ENCODE measurements at regions not wholly inside any gene's neighbourhood (a gene's known extent, or its start where the extent isn't known, plus 50 kb on each side); places are given as distances from the start of the nearest gene placed in this dataset.

DNA sequence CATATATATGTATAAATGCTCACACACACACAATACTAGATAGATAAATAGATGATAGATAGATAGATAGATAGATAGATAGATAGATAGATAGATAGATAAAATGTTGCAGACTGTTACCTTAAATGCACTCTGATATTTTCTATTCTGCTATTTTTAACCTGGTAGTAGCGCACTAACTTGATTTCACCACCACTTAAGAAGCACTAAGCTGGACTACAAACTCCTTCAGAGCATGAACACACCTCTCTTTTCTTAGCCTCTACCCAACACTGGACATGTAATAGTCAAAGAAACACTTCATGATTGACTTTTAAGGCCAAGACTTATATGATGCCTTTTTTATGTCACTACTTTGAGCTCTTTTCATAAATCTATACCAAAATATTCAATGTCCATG lies 304.6 kb upstream of the UBE2E2 start:
- 80 to 95% (median 94%) methylated on average over 1 of the region's 1 CpG for WGBS, 5 donors

GRCh38 chr3:22899441-22899840 lies 303.7 kb upstream of the UBE2E2 start:
- TF ChIP-seq POLR2AphosphoS5 (IDR thresholded peaks at IDR 0.05) (no peak), EP300 (IDR thresholded peaks at IDR 0.05) (no peak), POLR2A (IDR thresholded peaks at IDR 0.05) (no peak)
- TF ChIP-seq, protein P1, sequence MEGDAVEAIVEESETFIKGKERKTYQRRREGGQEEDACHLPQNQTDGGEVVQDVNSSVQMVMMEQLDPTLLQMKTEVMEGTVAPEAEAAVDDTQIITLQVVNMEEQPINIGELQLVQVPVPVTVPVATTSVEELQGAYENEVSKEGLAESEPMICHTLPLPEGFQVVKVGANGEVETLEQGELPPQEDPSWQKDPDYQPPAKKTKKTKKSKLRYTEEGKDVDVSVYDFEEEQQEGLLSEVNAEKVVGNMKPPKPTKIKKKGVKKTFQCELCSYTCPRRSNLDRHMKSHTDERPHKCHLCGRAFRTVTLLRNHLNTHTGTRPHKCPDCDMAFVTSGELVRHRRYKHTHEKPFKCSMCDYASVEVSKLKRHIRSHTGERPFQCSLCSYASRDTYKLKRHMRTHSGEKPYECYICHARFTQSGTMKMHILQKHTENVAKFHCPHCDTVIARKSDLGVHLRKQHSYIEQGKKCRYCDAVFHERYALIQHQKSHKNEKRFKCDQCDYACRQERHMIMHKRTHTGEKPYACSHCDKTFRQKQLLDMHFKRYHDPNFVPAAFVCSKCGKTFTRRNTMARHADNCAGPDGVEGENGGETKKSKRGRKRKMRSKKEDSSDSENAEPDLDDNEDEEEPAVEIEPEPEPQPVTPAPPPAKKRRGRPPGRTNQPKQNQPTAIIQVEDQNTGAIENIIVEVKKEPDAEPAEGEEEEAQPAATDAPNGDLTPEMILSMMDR (IDR thresholded peaks at IDR 0.05): no peak
- no peaks in the 10 kb centered on the region for H3K9me3 ChIP-seq
- H3K4me1 ChIP-seq: peaks cover 0 to 5% (median 0%) of the 10 kb centered on the region in 4 donors
- no peaks in the 10 kb centered on the region for H3K36me3 ChIP-seq
- no peak overlapping the region for H3K27ac ChIP-seq
- no peak overlapping the region for H3K4me3 ChIP-seq
- intact Hi-C loops (cut with DNase I; ENCODE audit: low total_unique reads): no loop called here
- WGBS, 5 donors: 80 to 91% (median 87%) methylated on average over 4 of the region's 4 CpGs
- DNase-seq: no peak
- no peaks in the 10 kb centered on the region for H3K27me3 ChIP-seq

More for the DNA sequence above, 304.6 kb upstream of the UBE2E2 start:
- no peaks in the 10 kb centered on the region for H3K36me3 ChIP-seq
- no peak overlapping the region for H3K27ac ChIP-seq
- no peak for DNase-seq
- no peak overlapping the region for H3K4me3 ChIP-seq
- TF ChIP-seq EP300 (IDR thresholded peaks at IDR 0.05) (no peak), POLR2A (IDR thresholded peaks at IDR 0.05) (no peak), POLR2AphosphoS5 (IDR thresholded peaks at IDR 0.05) (no peak)
- TF ChIP-seq, protein P1 (IDR thresholded peaks at IDR 0.05): no peak
- intact Hi-C loops (cut with DNase I; ENCODE audit: low total_unique reads): no loop called here
- H3K27me3 ChIP-seq: no peaks in the 10 kb centered on the region
- H3K4me1 ChIP-seq: peaks cover 0 to 5% (median 0%) of the 10 kb centered on the region in 4 donors
- H3K9me3 ChIP-seq: no peaks in the 10 kb centered on the region

- Histone ChIP-seq H3K9me3 (no peaks in the 10 kb centered on the region), H3K27ac (no peak overlapping the region), H3K27me3 (no peaks in the 10 kb centered on the region), H3K4me1 (peaks cover 0 to 5% (median 0%) of the 10 kb centered on the region in 4 donors), H3K36me3 (no peaks in the 10 kb centered on the region), H3K4me3 (no peak overlapping the region)
- WGBS, 5 donors: 75 to 91% (median 88%) methylated on average over 2 of the region's 2 CpGs
- no peak for DNase-seq
- TF ChIP-seq POLR2A (IDR thresholded peaks at IDR 0.05) (no peak), POLR2AphosphoS5 (IDR thresholded peaks at IDR 0.05) (no peak), EP300 (IDR thresholded peaks at IDR 0.05) (no peak)
- TF ChIP-seq, protein P1 (IDR thresholded peaks at IDR 0.05): no peak
- intact Hi-C loops (cut with DNase I; ENCODE audit: low total_unique reads): no loop called here
Observed at GRCh38 chr3:22900296-22900695, 302.8 kb upstream of the UBE2E2 start.

- H3K9me3 ChIP-seq: no peaks in the 10 kb centered on the region
- intact Hi-C loops (cut with DNase I; ENCODE audit: low total_unique reads): no loop called here
- no peaks in the 10 kb centered on the region for H3K36me3 ChIP-seq
- DNase-seq: no peak
- TF ChIP-seq POLR2AphosphoS5 (IDR thresholded peaks at IDR 0.05) (no peak), POLR2A (IDR thresholded peaks at IDR 0.05) (no peak), EP300 (IDR thresholded peaks at IDR 0.05) (no peak)
- TF ChIP-seq, protein P1 (IDR thresholded peaks at IDR 0.05): no peak
- peaks cover 0 to 5% (median 0%) of the 10 kb centered on the region in 4 donors for H3K4me1 ChIP-seq
- no peak overlapping the region for H3K27ac ChIP-seq
- H3K4me3 ChIP-seq: no peak overlapping the region
- H3K27me3 ChIP-seq: no peaks in the 10 kb centered on the region
Observed at GRCh38 chr3:22901684-22902083, 301.4 kb upstream of the UBE2E2 start.

Measured in stomach (tissue), 8 donors.